K562 (cell line): ENCODE measurements at regions not wholly inside any gene's neighbourhood (a gene's known extent, or its start where the extent isn't known, plus 50 kb on each side); places are given as distances from the start of the nearest gene placed in this dataset.

Experiments used
- ATAC-seq: fragments of 200-7000 bp; cut with Tn5 transposase; 3 replicates; pipeline ENCODE4 v1.9.1; 2020; ENCODE audit warnings: moderate library complexity
- BruUV-seq: library from RNA; stranded (reverse); fragments of 400-500 nt; replicated peaks from 2 replicates; lab custom pipeline; 2021; lab: Mats Ljungman, UMichigan
- CTCF ChIA-PET: fragments of 300-600 bp; formaldehyde crosslinking; extraction: SDS; loops from one replicate; lab custom pipeline; 2021; ENCODE audit warnings: low intra/inter-chr PET ratio; lab: Yijun Ruan, JAX
- POLR2A ChIA-PET: fragments of 300-600, 350-650 bp; sonication (Branson Sonifier 250); formaldehyde crosslinking; extraction: SDS; loops from one replicate; lab custom pipeline; 2021; ENCODE audit warnings: antibody characterized with exemption, inconsistent platforms; lab: Yijun Ruan, JAX
- DNase-seq, 4 experiments: peaks; one replicate each; pipeline versions ENCODE4 v3.0.0 to v3.0.0-alpha.2; 2011 to 2018; ENCODE audit warnings: low spot score in 3 of 4, mixed read lengths in 3 of 4; ENCODE audit errors: extremely low read depth in 1 of 4
- FAIRE-seq: peaks from 2 replicates; lab custom pipeline; 2011; peaks lifted over from hg19 to GRCh38; lab: Jason Lieb, UNC
- H2AFZ ChIP-seq: 2 replicates; pipeline ENCODE4 v1.6.0; 2011; ENCODE audit warnings: low read depth, low read length, control low read depth, inconsistent platforms
- H3K27ac ChIP-seq: fragments of 200-600 bp; 3 replicates; pipeline ENCODE4 v1.8.0; 2011; ENCODE audit warnings: low read depth, mild to moderate bottlenecking, control low read depth, inconsistent platforms, low read length, moderate library complexity, mixed read lengths; ENCODE audit errors: extremely low read depth
- H3K27me3 ChIP-seq, 2 experiments: fragments of 300-600 bp in 1 of 2; 2 replicates in 1 of 2; 3 replicates in 1 of 2; pipeline versions ENCODE4 v1.6.0 to v1.8.0; 2011; ENCODE audit warnings: inconsistent platforms in 2 of 2, low read length in 2 of 2, mild to moderate bottlenecking in 1 of 2, mixed read lengths in 1 of 2, moderate library complexity in 1 of 2; ENCODE audit not compliant: control insufficient read depth in 2 of 2, insufficient read depth in 2 of 2
- H3K36me3 ChIP-seq: fragments of 300-600 bp; 3 replicates; pipeline ENCODE4 v1.8.0; 2011; ENCODE audit warnings: mild to moderate bottlenecking, low read length, inconsistent platforms; ENCODE audit not compliant: control insufficient read depth, insufficient read depth
- H3K4me1 ChIP-seq, 2 experiments: fragments of 200-600 bp in 1 of 2; replicated peaks in 1 of 2; 2 replicates in 1 of 2; 3 replicates in 1 of 2; pipeline versions ENCODE4 v1.5.1 to v1.8.0; 2011; ENCODE audit warnings: inconsistent platforms in 2 of 2, low read length in 2 of 2, mild to moderate bottlenecking in 1 of 2, mixed read lengths in 1 of 2, moderate library complexity in 1 of 2; ENCODE audit not compliant: control insufficient read depth in 2 of 2, insufficient read depth in 2 of 2
- H3K4me2 ChIP-seq: 2 replicates; pipeline ENCODE4 v1.6.1; 2011; ENCODE audit warnings: low read length, control low read depth, inconsistent platforms, mixed read lengths; ENCODE audit not compliant: insufficient read depth
- H3K4me3 ChIP-seq: fragments of 200-600 bp; sonication (generic), shearing (Covaris generic); 2 replicates; pipeline ENCODE4 v1.5.1; 2016; ENCODE audit warnings: control low read depth, inconsistent platforms
- H3K79me2 ChIP-seq: fragments of 200-600 bp; 3 replicates; pipeline ENCODE4 v1.8.0; 2011; ENCODE audit warnings: low read length, inconsistent platforms; ENCODE audit not compliant: control insufficient read depth, insufficient read depth
- H3K9ac ChIP-seq, 2 experiments: 2 replicates each; pipeline versions ENCODE4 v1.6.0 to v1.6.1; 2011; ENCODE audit warnings: low read depth in 2 of 2, low read length in 2 of 2, control low read depth in 1 of 2, inconsistent platforms in 1 of 2, mild to moderate bottlenecking in 1 of 2, mixed read lengths in 1 of 2; ENCODE audit not compliant: insufficient read depth in 1 of 2
- H3K9me1 ChIP-seq: one replicate; pipeline ENCODE4 v1.6.0; 2011; ENCODE audit warnings: inconsistent platforms, mild to moderate bottlenecking, low read length, moderate library complexity; ENCODE audit not compliant: control insufficient read depth, insufficient read depth
- H3K9me3 ChIP-seq: replicated peaks from 2 replicates; pipeline ENCODE4 v1.5.1; 2011; ENCODE audit warnings: low read depth, low read length, inconsistent platforms; ENCODE audit not compliant: control insufficient read depth, insufficient read depth
- H4K20me1 ChIP-seq: replicated peaks from 2 replicates; pipeline ENCODE4 v1.6.1; 2011; ENCODE audit warnings: low read length, inconsistent platforms, mixed read lengths; ENCODE audit not compliant: control insufficient read depth, insufficient read depth
- ARNT ChIP-seq, 2 experiments: fragments of 450-650 bp; IDR thresholded peaks; 2 replicates each; pipeline ENCODE4 v1.6.1; 2016; ENCODE audit warnings: mild to moderate bottlenecking in 1 of 2
- CBX3 ChIP-seq, 2 experiments: IDR thresholded peaks; 1 replicate in 1 of 2; 2 replicates in 1 of 2; pipeline ENCODE4 v1.6.1; 2012; ENCODE audit warnings: inconsistent platforms in 2 of 2, low read length in 2 of 2, borderline replicate concordance in 1 of 2, control low read depth in 1 of 2
- DACH1 ChIP-seq: fragments of 450-650 bp; IDR thresholded peaks from 2 replicates; pipeline ENCODE4 v1.6.1; 2018; ENCODE audit not compliant: partially characterized antibody
- ESRRA ChIP-seq: fragments of 450-650 bp; IDR thresholded peaks from 2 replicates; pipeline ENCODE4 v1.6.1; 2014; ENCODE audit warnings: low read depth, mild to moderate bottlenecking, moderate library complexity, borderline replicate concordance
- MYBL2 ChIP-seq, 2 experiments: fragments of 450-650 bp in 1 of 2; sonication (generic) in 1 of 2; formaldehyde crosslinking in 1 of 2; IDR thresholded peaks; 2 replicates each; pipeline versions ENCODE4 v1.6.1 to v1.8.1; 2017 to 2022; ENCODE audit warnings: borderline replicate concordance in 1 of 2, inconsistent platforms in 1 of 2, low read depth in 1 of 2, mild to moderate bottlenecking in 1 of 2, missing genetic modification reagents in 1 of 2, moderate library complexity in 1 of 2
- POLR3A ChIP-seq: IDR thresholded peaks from 2 replicates; pipeline ENCODE4 v1.6.1; 2011; ENCODE audit warnings: borderline replicate concordance, mild to moderate bottlenecking, moderate library complexity; ENCODE audit not compliant: insufficient read length, insufficient read depth; ENCODE audit errors: extremely low read depth
- ZFP30 ChIP-seq: fragments of 250-450 bp; sonication (Bioruptor Pico); IDR thresholded peaks from 2 replicates; pipeline ENCODE4 v1.8.0; 2022; ENCODE audit warnings: moderate library complexity, mild to moderate bottlenecking, inconsistent platforms, borderline replicate concordance
- ZNF507 ChIP-seq: conservative IDR thresholded peaks from 2 replicates; pipeline ENCODE4 v1.6.1; 2017; ENCODE audit warnings: missing genetic modification characterization, missing compliant biosample characterization
- WGBS: fragments of 100-300 bp; shearing (Covaris generic); methylation state at CpG from one replicate; pipeline ENCODE4 v1.1.6; 2016; ENCODE audit warnings: low coverage, mixed read lengths; ENCODE audit not compliant: insufficient coverage; ENCODE audit errors: missing lambda C conversion rate; 5-methylcytosine and 5-hydroxymethylcytosine counted together
- in situ Hi-C: fragments of 300-500 bp; cut with MboI; formaldehyde crosslinking; loops from 4 replicates; pipeline ENCODE4 v1.15.0; 2018; ENCODE audit warnings: inconsistent platforms, mixed read lengths
- intact Hi-C: fragments of 100-400 bp; cut with micrococcal nuclease; formaldehyde crosslinking; loops from 2 replicates; pipeline ENCODE4 v1.14.2; 2022
- TF ChIP-seq, protein P1 (sequence below): fragments of 450-650 bp; formaldehyde crosslinking; IDR thresholded peaks from 2 replicates; pipeline ENCODE4 v1.4.0; 2020; ENCODE audit warnings: mild to moderate bottlenecking, mixed read lengths
- TF ChIP-seq, protein P2 (sequence below): fragments of 450-650 bp; IDR thresholded peaks from 2 replicates; pipeline ENCODE4 v1.6.1; 2018; ENCODE audit warnings: mild to moderate bottlenecking, low read depth; ENCODE audit not compliant: partially characterized antibody
- TF ChIP-seq, protein P3 (sequence below): sonication (generic); formaldehyde crosslinking; IDR thresholded peaks from 2 replicates; pipeline ENCODE4 v1.8.0; 2023; ENCODE audit warnings: mild to moderate bottlenecking, missing genetic modification reagents

DNA sequence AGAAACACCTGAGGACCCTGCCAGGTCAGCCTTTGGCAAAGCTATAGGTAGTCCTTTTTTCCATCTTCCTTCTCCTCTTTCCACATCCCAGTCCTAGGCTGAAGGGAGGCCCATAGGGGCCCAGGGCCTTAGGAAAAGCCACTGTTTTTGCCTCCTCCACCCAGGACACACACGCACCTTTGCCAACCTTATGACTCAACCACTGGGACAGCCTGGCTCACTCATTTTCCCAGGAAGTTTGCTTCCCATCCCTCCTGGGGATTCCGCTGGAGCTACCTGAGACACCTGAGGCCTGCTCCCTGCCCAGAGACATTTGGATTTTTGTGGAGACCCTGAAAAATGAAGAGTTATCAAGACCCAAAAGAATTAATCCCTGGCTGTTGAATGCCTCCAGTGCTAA is 273.4 kb upstream of the SIX2 start:
- H3K27ac ChIP-seq = no peak overlapping the region
- no peaks in the 10 kb centered on the region for H3K79me2 ChIP-seq
- 4% methylated on average over 2 of the region's 2 CpGs for WGBS
- H3K4me2 ChIP-seq = no peak overlapping the region
- TF ChIP-seq, protein P1, sequence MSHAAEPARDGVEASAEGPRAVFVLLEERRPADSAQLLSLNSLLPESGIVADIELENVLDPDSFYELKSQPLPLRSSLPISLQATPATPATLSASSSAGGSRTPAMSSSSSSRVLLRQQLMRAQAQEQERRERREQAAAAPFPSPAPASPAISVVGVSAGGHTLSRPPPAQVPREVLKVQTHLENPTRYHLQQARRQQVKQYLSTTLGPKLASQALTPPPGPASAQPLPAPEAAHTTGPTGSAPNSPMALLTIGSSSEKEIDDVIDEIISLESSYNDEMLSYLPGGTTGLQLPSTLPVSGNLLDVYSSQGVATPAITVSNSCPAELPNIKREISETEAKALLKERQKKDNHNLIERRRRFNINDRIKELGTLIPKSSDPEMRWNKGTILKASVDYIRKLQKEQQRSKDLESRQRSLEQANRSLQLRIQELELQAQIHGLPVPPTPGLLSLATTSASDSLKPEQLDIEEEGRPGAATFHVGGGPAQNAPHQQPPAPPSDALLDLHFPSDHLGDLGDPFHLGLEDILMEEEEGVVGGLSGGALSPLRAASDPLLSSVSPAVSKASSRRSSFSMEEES = no peak
- TF ChIP-seq ZNF507 (no peak), DACH1 (no peak), MYBL2 (IDR thresholded peaks at IDR 0.05; ENCODE audit: low read depth) (no peak), MYBL2 (CRISPR knock-in tag; IDR thresholded peaks at IDR 0.05; ENCODE audit: borderline replicate concordance) (no peak), CBX3 (IDR thresholded peaks at IDR 0.05; ENCODE audit: borderline replicate concordance in 1 of 2, low read length in 2 of 2) (no peak), ARNT (IDR thresholded peaks at IDR 0.05) (no peak), ESRRA (no peak), ZFP30 (CRISPR knock-in tag) (no peak), POLR3A (no peak)
- TF ChIP-seq, protein P2, sequence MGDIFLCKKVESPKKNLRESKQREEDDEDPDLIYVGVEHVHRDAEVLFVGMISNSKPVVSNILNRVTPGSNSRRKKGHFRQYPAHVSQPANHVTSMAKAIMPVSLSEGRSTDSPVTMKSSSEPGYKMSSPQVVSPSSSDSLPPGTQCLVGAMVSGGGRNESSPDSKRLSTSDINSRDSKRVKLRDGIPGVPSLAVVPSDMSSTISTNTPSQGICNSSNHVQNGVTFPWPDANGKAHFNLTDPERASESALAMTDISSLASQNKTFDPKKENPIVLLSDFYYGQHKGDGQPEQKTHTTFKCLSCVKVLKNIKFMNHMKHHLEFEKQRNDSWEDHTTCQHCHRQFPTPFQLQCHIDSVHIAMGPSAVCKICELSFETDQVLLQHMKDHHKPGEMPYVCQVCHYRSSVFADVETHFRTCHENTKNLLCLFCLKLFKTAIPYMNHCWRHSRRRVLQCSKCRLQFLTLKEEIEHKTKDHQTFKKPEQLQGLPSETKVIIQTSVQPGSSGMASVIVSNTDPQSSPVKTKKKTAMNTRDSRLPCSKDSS = no peak
- TF ChIP-seq, protein P3, sequence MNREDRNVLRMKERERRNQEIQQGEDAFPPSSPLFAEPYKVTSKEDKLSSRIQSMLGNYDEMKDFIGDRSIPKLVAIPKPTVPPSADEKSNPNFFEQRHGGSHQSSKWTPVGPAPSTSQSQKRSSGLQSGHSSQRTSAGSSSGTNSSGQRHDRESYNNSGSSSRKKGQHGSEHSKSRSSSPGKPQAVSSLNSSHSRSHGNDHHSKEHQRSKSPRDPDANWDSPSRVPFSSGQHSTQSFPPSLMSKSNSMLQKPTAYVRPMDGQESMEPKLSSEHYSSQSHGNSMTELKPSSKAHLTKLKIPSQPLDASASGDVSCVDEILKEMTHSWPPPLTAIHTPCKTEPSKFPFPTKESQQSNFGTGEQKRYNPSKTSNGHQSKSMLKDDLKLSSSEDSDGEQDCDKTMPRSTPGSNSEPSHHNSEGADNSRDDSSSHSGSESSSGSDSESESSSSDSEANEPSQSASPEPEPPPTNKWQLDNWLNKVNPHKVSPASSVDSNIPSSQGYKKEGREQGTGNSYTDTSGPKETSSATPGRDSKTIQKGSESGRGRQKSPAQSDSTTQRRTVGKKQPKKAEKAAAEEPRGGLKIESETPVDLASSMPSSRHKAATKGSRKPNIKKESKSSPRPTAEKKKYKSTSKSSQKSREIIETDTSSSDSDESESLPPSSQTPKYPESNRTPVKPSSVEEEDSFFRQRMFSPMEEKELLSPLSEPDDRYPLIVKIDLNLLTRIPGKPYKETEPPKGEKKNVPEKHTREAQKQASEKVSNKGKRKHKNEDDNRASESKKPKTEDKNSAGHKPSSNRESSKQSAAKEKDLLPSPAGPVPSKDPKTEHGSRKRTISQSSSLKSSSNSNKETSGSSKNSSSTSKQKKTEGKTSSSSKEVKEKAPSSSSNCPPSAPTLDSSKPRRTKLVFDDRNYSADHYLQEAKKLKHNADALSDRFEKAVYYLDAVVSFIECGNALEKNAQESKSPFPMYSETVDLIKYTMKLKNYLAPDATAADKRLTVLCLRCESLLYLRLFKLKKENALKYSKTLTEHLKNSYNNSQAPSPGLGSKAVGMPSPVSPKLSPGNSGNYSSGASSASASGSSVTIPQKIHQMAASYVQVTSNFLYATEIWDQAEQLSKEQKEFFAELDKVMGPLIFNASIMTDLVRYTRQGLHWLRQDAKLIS (CRISPR knock-in tag) = no peak
- no peaks in the 10 kb centered on the region for H3K9me3 ChIP-seq
- H3K27me3 ChIP-seq = peaks cover 33 to 40% of the 10 kb centered on the region in 2 experiments
- ChIA-PET POLR2A (interaction anchor here (0.7 kb wide), 1 partner anchor 15 kb away, joined by 3 read pairs; no protein-coding TSS in a partner anchor), CTCF (no interaction called here)
- H4K20me1 ChIP-seq = no peaks in the 10 kb centered on the region; the same call in 1 of the 2 replicates
- ATAC-seq = no peak
- no peak overlapping the region for H3K4me3 ChIP-seq
- FAIRE-seq = no peak
- H3K9me1 ChIP-seq = no peaks in the 10 kb centered on the region
- in situ Hi-C loops = no loop called here
- no peaks in the 10 kb centered on the region for H3K4me1 ChIP-seq
- H2AFZ ChIP-seq = no peak overlapping the region
- no peaks in the 10 kb centered on the region for H3K36me3 ChIP-seq
- no TSS peak for BruUV-seq
- no peak for DNase-seq
- intact Hi-C loops = no loop called here
- H3K9ac ChIP-seq = no peak overlapping the region
